Adrenal gland (tissue), 9 donors: ENCODE measurements at regions not wholly inside any gene's neighbourhood (a gene's known extent, or its start where the extent isn't known, plus 50 kb on each side); places are given as distances from the start of the nearest gene placed in this dataset.

Experiments
- DNase-seq, 7 donors: peaks; one replicate each; pipeline ENCODE4 v3.0.0-alpha.2; 2019 to 2020
- H3K27ac ChIP-seq, 5 donors: fragments of 200-600 bp; sonication (generic) in 4 of 5; 1 replicate in 3 of 5; 2 replicates in 2 of 5; pipeline versions ENCODE4 v1.5.1 to v1.8.0; 2016 to 2020; ENCODE audit warnings: mild to moderate bottlenecking in 1 of 5
- H3K27me3 ChIP-seq: fragments of 200-600 bp; 2 replicates; pipeline ENCODE4 v1.8.0; 2021
- H3K36me3 ChIP-seq, 2 donors: fragments of 200-600 bp; replicated peaks in 1 of 2; 1 replicate in 1 of 2; 2 replicates in 1 of 2; pipeline versions ENCODE4 v1.5.1 to v1.8.0; 2018 to 2022
- H3K4me1 ChIP-seq, 2 donors: fragments of 200-600 bp; replicated peaks in 1 of 2; 1 replicate in 1 of 2; 2 replicates in 1 of 2; pipeline versions ENCODE4 v1.5.1 to v1.8.0; 2018 to 2021
- H3K4me3 ChIP-seq, 4 donors: fragments of 200-600 bp; sonication (generic) in 3 of 4; one replicate each; pipeline ENCODE4 v1.5.1; 2016 to 2018
- H3K9me3 ChIP-seq, 3 donors: fragments of 200-600 bp; sonication (generic) in 1 of 3; replicated peaks in 1 of 3; 1 replicate in 2 of 3; 2 replicates in 1 of 3; pipeline versions ENCODE4 v1.5.1 to v1.8.0; 2016 to 2021
- CTCF ChIP-seq, 6 experiments: fragments of 450-650 bp in 4 of 6; fragments of 200-600 bp in 2 of 6; sonication (generic) in 1 of 6; IDR thresholded peaks; 1 replicate in 5 of 6; 2 replicates in 1 of 6; pipeline versions ENCODE4 v1.5.1 to v1.8.0; 2016 to 2021; ENCODE audit warnings: antibody characterized with exemption in 6 of 6, mild to moderate bottlenecking in 2 of 6, moderate library complexity in 1 of 6
- POLR2A ChIP-seq, 2 donors: fragments of 450-650 bp; IDR thresholded peaks; one replicate each; pipeline ENCODE4 v1.6.1; 2017; ENCODE audit warnings: antibody characterized with exemption in 2 of 2, mild to moderate bottlenecking in 2 of 2, moderate library complexity in 1 of 2
- WGBS, 4 donors: extraction: QIAGEN DNeasy Blood & Tissue Kit in 2 of 4; methylation state at CpG; one replicate each; pipeline versions ENCODE4 v1.1.5 to v1.1.7; 2013 to 2017; 5-methylcytosine and 5-hydroxymethylcytosine counted together
- intact Hi-C, 2 donors: fragments of 100-400 bp; cut with DNase I; formaldehyde crosslinking; loops; one replicate each; pipeline versions ENCODE4 v1.14.1 to v1.15.0; 2022 to 2023
- donor health status: healthy with polysubstance abuse.
- donor health status: Bipolar disorder and iron deficiency.
- donor health status: DM: yes; HTN: yes; CAD: no.
- donor health status: DM: no; HTN: no; CAD: no.
- donor health status: DM: no; HTN: no; CAD: no.

- no peaks in the 10 kb centered on the region for H3K9me3 ChIP-seq
- no peak overlapping the region for H3K27ac ChIP-seq
- peaks cover 0 to 12% of the 10 kb centered on the region in 2 donors for H3K4me1 ChIP-seq
- TF ChIP-seq CTCF (IDR thresholded peaks at IDR 0.05) (no peak), POLR2A (IDR thresholded peaks at IDR 0.05) (no peak)
- H3K27me3 ChIP-seq = no peaks in the 10 kb centered on the region
- no peak for DNase-seq
- no peak overlapping the region for H3K4me3 ChIP-seq
- no peaks in the 10 kb centered on the region for H3K36me3 ChIP-seq
- intact Hi-C loops = no loop called here
Measured at GRCh38 chr13:59360916-59361315, 802.8 kb downstream of the DIAPH3 start.

GRCh38 chr13:59363313-59363712 lies 800.4 kb downstream of the DIAPH3 start:
- intact Hi-C loops = no loop called here
- no peaks in the 10 kb centered on the region for H3K27me3 ChIP-seq
- no peaks in the 10 kb centered on the region for H3K36me3 ChIP-seq
- H3K27ac ChIP-seq = no peak overlapping the region
- TF ChIP-seq CTCF (IDR thresholded peaks at IDR 0.05) (no peak), POLR2A (IDR thresholded peaks at IDR 0.05) (no peak)
- no peak overlapping the region for H3K4me3 ChIP-seq
- H3K4me1 ChIP-seq = peaks cover 0 to 19% of the 10 kb centered on the region in 2 donors
- WGBS, 4 donors = 67 to 81% (median 74%) methylated on average over 3 of the region's 3 CpGs
- no peaks in the 10 kb centered on the region for H3K9me3 ChIP-seq
- no peak for DNase-seq

DNA sequence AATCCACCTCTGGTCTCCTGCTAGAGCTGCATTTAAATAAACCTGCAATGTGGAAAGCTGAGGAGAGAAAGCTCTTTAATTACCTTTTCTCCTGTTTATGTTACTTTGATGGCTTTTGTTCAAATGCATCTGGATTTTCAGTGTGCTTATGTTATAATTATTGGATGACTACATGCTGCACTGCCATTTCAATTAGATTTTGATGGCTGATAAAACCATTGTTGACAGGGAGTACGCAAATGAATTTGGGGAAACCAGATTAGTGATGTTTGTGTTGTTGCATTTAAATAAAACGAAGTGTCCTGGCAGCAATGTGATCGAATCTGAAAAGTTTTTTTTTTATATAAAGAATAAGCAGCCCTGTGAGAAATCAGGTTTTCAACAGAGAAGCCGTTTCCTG lies 799.8 kb downstream of the DIAPH3 start:
- Histone ChIP-seq H3K27me3 (no peaks in the 10 kb centered on the region), H3K27ac (no peak overlapping the region), H3K4me3 (no peak overlapping the region), H3K9me3 (no peaks in the 10 kb centered on the region), H3K4me1 (peaks cover 0 to 18% of the 10 kb centered on the region in 2 donors), H3K36me3 (no peaks in the 10 kb centered on the region)
- TF ChIP-seq POLR2A (IDR thresholded peaks at IDR 0.05) (no peak), CTCF (IDR thresholded peaks at IDR 0.05) (no peak)
- DNase-seq = no peak
- intact Hi-C loops = no loop called here
- 67 to 76% (median 74%) methylated on average over 4 of the region's 4 CpGs for WGBS, 4 donors

GRCh38 chr13:59364641-59365085 lies 799.1 kb downstream of the DIAPH3 start:
- 85 to 90% (median 89%) methylated on average over 7 of the region's 7 CpGs for WGBS, 4 donors
- no peak for DNase-seq

More at GRCh38 chr13:59364641-59365085, 799.1 kb downstream of the DIAPH3 start:
- no peaks in the 10 kb centered on the region for H3K36me3 ChIP-seq
- intact Hi-C loops = no loop called here
- H3K4me1 ChIP-seq = peaks cover 0 to 13% of the 10 kb centered on the region in 2 donors
- H3K27me3 ChIP-seq = no peaks in the 10 kb centered on the region
- H3K27ac ChIP-seq = no peak overlapping the region
- H3K4me3 ChIP-seq = no peak overlapping the region
- no peaks in the 10 kb centered on the region for H3K9me3 ChIP-seq
- TF ChIP-seq POLR2A (IDR thresholded peaks at IDR 0.05) (no peak), CTCF (IDR thresholded peaks at IDR 0.05) (no peak)
